Common myeloid progenitor, CD34-positive (primary cell): ENCODE measurements at regions not wholly inside any gene's neighbourhood (a gene's known extent, or its start where the extent isn't known, plus 50 kb on each side); places are given as distances from the start of the nearest gene placed in this dataset.

Source experiments
- CTCF ChIA-PET: fragments of 350-600 bp; sonication (Branson Sonifier 250); formaldehyde crosslinking; loops from one replicate; lab custom pipeline; 2021; ENCODE audit warnings: antibody characterized with exemption; lab: Charles Lee
- POLR2A ChIA-PET: fragments of 350-600 bp; sonication (Branson Sonifier 250); formaldehyde crosslinking; loops from one replicate; lab custom pipeline; 2021; ENCODE audit warnings: antibody characterized with exemption; lab: Charles Lee
- DNase-seq, 3 donors: peaks; one replicate each; pipeline versions ENCODE4 v3.0.0 to v3.0.0-alpha.2; 2013
- H3K27ac ChIP-seq, 2 experiments: 1 replicate in 1 of 2; 2 replicates in 1 of 2; pipeline ENCODE4 v1.7.0; 2013; ENCODE audit warnings: inconsistent platforms in 2 of 2, low read length in 2 of 2, mild to moderate bottlenecking in 2 of 2, low read depth in 1 of 2, moderate library complexity in 1 of 2; ENCODE audit not compliant: severe bottlenecking in 2 of 2, insufficient read depth in 1 of 2, poor library complexity in 1 of 2
- H3K27me3 ChIP-seq, 5 experiments: replicated peaks in 2 of 5; 1 replicate in 3 of 5; 2 replicates in 2 of 5; pipeline versions ENCODE4 v1.6.1 to v1.7.0; 2013; ENCODE audit warnings: low read length in 4 of 5, mild to moderate bottlenecking in 2 of 5, moderate library complexity in 2 of 5, inconsistent platforms in 1 of 5; ENCODE audit not compliant: insufficient read depth in 5 of 5, control insufficient read depth in 4 of 5
- H3K36me3 ChIP-seq, 4 experiments: 1 replicate in 2 of 4; 2 replicates in 2 of 4; pipeline versions ENCODE4 v1.6.1 to v1.7.0; 2013; ENCODE audit warnings: low read length in 3 of 4, control low read depth in 1 of 4, mild to moderate bottlenecking in 1 of 4; ENCODE audit not compliant: control insufficient read depth in 4 of 4, insufficient read depth in 4 of 4
- H3K4me1 ChIP-seq, 4 experiments: 1 replicate in 3 of 4; 2 replicates in 1 of 4; pipeline versions ENCODE4 v1.6.1 to v1.7.1; 2013; ENCODE audit warnings: low read length in 3 of 4, mild to moderate bottlenecking in 3 of 4, control low read depth in 1 of 4, inconsistent platforms in 1 of 4, moderate library complexity in 1 of 4; ENCODE audit not compliant: control insufficient read depth in 4 of 4, insufficient read depth in 4 of 4; ENCODE audit errors: control extremely low read depth in 1 of 4
- H3K4me3 ChIP-seq, 7 experiments: 1 replicate in 4 of 7; 2 replicates in 3 of 7; pipeline versions ENCODE4 v1.5.1 to v1.7.0; 2013; ENCODE audit warnings: mild to moderate bottlenecking in 7 of 7, low read length in 6 of 7, moderate library complexity in 6 of 7, inconsistent platforms in 2 of 7, low read depth in 2 of 7, control low read depth in 1 of 7; ENCODE audit not compliant: insufficient read depth in 4 of 7, control insufficient read depth in 1 of 7; ENCODE audit errors: extremely low read depth in 1 of 7
- H3K9me3 ChIP-seq, 5 experiments: 1 replicate in 4 of 5; 2 replicates in 1 of 5; pipeline versions ENCODE4 v1.6.1 to v1.7.1; 2013; ENCODE audit warnings: low read length in 4 of 5, mild to moderate bottlenecking in 2 of 5, inconsistent platforms in 1 of 5, low read depth in 1 of 5, moderate library complexity in 1 of 5; ENCODE audit not compliant: control insufficient read depth in 4 of 5, insufficient read depth in 2 of 5; ENCODE audit errors: control extremely low read depth in 1 of 5
- WGBS: methylation state at CpG from one replicate; pipeline ENCODE4 v1.1.5; 2013; ENCODE audit not compliant: insufficient coverage; 5-methylcytosine and 5-hydroxymethylcytosine counted together

DNA sequence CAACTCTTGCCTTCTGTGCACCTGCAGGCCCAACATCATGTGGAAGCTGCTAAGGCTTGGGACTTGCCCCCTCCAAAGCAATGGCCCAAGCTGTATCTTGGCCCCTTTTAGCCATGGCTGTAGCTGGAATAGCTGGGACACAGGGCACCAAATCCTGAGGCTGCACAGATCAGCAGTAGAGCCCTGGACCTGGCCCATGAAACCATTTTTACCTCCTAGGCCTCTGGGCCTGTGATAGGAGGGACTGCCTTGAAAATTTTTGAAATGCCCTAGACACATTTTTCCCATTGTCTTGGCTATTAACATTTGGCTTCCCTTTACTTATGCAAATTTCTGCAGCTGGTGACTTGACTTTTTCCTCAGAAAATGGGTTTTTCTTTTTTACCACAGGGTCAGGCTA, 68.7 kb downstream of the ING1 start:
- Histone ChIP-seq H3K27me3 (peaks cover 2 to 9% (median 4%) of the 10 kb centered on the region in 5 experiments), H3K27ac (no peak overlapping the region), H3K9me3 (peaks cover 1 to 10% (median 6%) of the 10 kb centered on the region in 5 experiments), H3K4me3 (no peak overlapping the region), H3K4me1 (no peaks in the 10 kb centered on the region), H3K36me3 (no peaks in the 10 kb centered on the region)
- POLR2A ChIA-PET: no interaction called here
- DNase-seq: no peak
- CTCF ChIA-PET: no interaction called here

DNA sequence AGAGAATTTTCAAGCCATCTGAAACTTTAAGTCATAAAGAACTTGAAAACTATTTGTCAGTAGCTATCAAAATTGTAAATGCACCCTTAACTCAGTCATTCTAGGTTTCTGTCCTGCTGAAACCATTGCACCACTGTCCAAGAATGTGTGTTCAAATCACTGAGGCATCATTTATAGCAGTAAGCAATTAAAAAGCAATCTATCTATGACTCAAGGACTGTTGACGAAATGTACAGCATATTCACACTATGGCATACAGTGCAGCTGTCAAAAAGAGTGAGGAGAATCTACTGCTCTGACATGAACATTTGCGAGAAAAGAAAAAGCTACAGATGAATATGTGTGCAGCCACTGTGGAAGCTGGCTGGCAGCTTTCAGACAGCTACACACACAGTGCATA, 71.2 kb downstream of the ING1 start:
- CTCF ChIA-PET: no interaction called here
- DNase-seq: no peak
- no peak overlapping the region for H3K27ac ChIP-seq
- POLR2A ChIA-PET: no interaction called here
- 90% methylated on average over 2 of the region's 2 CpGs for WGBS
- no peak overlapping the region for H3K4me3 ChIP-seq
- H3K27me3 ChIP-seq: peaks cover 2 to 9% (median 4%) of the 10 kb centered on the region in 5 experiments
- H3K4me1 ChIP-seq: no peaks in the 10 kb centered on the region
- peaks cover 1 to 10% (median 6%) of the 10 kb centered on the region in 5 experiments for H3K9me3 ChIP-seq
- no peaks in the 10 kb centered on the region for H3K36me3 ChIP-seq

DNA sequence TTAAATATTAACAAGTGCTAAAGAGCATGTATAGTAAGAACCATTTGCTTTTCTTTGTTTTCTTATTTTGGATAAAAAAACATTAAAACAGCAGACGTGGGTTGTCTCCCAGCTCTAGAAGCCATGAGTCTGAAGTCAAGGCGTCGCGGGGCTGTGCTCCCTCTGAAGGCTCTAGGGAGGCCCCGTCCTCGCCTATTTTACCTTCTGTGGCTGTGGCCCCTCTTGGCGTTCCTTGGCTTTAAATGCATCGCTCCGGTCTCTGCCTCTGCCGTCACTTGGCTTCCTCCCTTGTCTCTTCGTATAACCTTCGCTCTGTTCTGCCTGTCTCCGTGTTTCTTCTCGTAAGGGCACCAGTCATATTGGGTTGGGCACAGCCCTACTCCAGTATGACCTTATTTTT, 75.3 kb downstream of the ING1 start:
- POLR2A ChIA-PET: no interaction called here
- WGBS: 95% methylated on average over 14 of the region's 14 CpGs
- CTCF ChIA-PET: no interaction called here
- Histone ChIP-seq H3K4me1 (no peaks in the 10 kb centered on the region), H3K36me3 (no peaks in the 10 kb centered on the region), H3K9me3 (peaks cover 6 to 36% (median 24%) of the 10 kb centered on the region in 5 experiments), H3K27me3 (peaks cover 2 to 9% (median 4%) of the 10 kb centered on the region in 5 experiments), H3K4me3 (no peak overlapping the region), H3K27ac (no peak overlapping the region)
- no peak for DNase-seq

DNA sequence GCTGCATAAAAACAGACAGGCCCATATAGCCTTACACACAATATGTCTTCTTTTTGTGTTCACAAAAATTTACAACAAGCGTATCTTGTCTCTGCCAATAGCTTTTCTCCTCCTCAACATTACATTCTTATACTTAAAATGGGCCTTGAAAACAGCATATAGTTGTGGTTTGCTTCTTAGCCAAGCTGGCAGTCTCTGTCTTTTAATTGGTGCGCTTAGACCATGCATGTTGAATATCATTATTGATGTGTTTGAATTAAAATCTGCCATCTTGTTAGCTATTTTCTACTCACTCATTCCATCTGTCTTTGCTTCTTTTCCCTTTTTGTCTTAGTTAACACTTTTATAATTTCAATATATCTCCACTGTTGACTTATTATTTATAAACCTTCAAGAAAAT, 76.4 kb downstream of the ING1 start:
- CTCF ChIA-PET: no interaction called here
- DNase-seq: no peak
- H3K4me1 ChIP-seq: no peaks in the 10 kb centered on the region
- no peak overlapping the region for H3K27ac ChIP-seq
- no peaks in the 10 kb centered on the region for H3K36me3 ChIP-seq
- peaks cover 2 to 11% (median 4%) of the 10 kb centered on the region in 5 experiments for H3K27me3 ChIP-seq
- H3K4me3 ChIP-seq: no peak overlapping the region
- H3K9me3 ChIP-seq: peaks cover 6 to 42% (median 28%) of the 10 kb centered on the region in 5 experiments
- POLR2A ChIA-PET: interaction anchor here (0.7 kb wide), 1 partner anchor 165 kb away, joined by 8 read pairs; no protein-coding TSS in a partner anchor
- WGBS: 100% methylated on average over 1 of the region's 2 CpGs

DNA sequence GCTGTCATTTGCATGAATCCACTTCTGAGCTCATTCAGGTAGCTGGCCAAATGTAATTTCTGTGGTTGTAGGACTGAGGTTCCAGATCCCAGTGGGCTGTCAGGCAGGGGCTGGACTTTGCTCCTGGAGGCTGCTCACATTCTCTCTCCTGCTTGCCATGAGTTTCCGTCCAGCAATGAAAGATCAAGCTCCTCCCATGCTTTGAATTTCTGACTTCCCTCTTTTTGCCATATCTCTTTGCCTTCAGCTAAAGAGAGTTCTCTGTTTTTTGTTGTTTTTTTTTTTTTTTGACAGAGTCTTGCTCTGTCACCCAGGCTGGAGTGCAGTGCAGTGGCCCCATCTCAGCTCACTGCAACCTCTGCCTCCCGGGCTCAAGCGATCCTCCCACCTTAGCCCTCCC, 76.9 kb downstream of the ING1 start:
- Histone ChIP-seq H3K4me1 (no peaks in the 10 kb centered on the region), H3K27me3 (peaks cover 2 to 11% (median 4%) of the 10 kb centered on the region in 5 experiments), H3K4me3 (no peak overlapping the region), H3K36me3 (no peaks in the 10 kb centered on the region), H3K27ac (no peak overlapping the region), H3K9me3 (peaks cover 6 to 42% (median 28%) of the 10 kb centered on the region in 5 experiments)
- 100% methylated on average over 3 of the region's 3 CpGs for WGBS
- DNase-seq: no peak
- POLR2A ChIA-PET: interaction anchor here (0.7 kb wide), 1 partner anchor 164 kb away, joined by 8 read pairs; no protein-coding TSS in a partner anchor
- CTCF ChIA-PET: no interaction called here

DNA sequence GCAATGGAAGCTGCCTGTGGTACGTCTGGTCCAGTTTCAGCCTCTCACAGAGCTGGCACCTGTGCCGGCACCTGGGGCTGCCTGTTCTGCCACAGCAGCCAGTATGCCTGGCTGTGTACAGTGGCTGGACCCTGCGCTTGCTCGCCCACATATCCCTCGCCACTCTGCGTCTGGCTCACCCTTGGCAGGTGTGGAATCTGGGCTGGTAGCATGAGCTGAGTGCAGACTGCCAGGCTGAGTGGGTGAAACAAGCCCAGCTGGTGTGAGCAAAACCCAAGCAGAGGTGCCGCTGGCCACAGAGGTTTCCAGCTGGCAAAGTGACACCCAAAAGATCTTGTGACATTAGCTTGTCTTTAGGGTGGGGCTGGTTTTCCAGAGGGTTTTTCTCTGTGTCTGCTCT, 80.7 kb downstream of the ING1 start:
- no peak overlapping the region for H3K27ac ChIP-seq
- H3K4me3 ChIP-seq: no peak overlapping the region
- peaks cover 6 to 44% (median 28%) of the 10 kb centered on the region in 5 experiments for H3K9me3 ChIP-seq
- no peak for DNase-seq
- H3K27me3 ChIP-seq: peaks cover 5 to 25% (median 13%) of the 10 kb centered on the region in 5 experiments
- H3K36me3 ChIP-seq: no peaks in the 10 kb centered on the region
- peaks cover 0 to 4% (median 2%) of the 10 kb centered on the region in 4 experiments for H3K4me1 ChIP-seq
- POLR2A ChIA-PET: no interaction called here
- CTCF ChIA-PET: no interaction called here
- 96% methylated on average over 7 of the region's 7 CpGs for WGBS

DNA sequence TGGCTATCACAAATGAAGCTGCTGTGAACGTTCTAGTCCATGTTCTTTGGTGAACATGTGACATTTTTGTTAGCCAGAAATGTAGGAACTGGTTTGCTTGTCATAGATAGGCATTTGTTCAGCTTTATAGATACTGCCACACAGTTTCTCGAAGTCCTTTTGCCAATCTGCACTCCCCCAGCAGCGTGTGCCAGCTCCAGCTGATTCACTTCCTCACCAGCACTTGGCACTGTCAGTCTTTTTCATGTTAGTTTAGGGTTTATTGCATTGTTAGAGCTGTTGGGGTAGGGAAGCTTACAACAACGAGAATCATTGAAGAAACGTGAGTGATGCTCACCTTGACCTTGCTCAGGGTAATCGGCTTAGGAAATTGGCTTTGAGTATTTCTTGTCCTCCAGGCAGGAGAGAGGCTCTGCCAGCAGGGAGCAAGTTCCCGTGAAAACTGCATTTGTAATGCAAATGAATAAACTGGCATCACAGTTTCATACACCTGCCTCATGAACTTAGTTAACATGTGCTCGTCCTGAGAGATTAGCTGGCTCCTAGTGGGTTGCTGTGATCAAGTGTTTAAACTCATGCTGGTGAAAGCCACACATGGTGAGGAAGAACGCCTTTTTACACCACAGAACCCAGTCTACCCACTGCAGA, 83.9 kb downstream of the ING1 start:
- WGBS: 81% methylated on average over 6 of the region's 9 CpGs
- H3K36me3 ChIP-seq: no peaks in the 10 kb centered on the region
- H3K27me3 ChIP-seq: peaks cover 12 to 51% (median 28%) of the 10 kb centered on the region in 5 experiments
- peaks cover 0 to 9% (median 8%) of the 10 kb centered on the region in 4 experiments for H3K4me1 ChIP-seq
- CTCF ChIA-PET: no interaction called here
- no peak overlapping the region for H3K27ac ChIP-seq
- POLR2A ChIA-PET: no interaction called here
- H3K4me3 ChIP-seq: no peak overlapping the region
- DNase-seq: no peak
- H3K9me3 ChIP-seq: peaks cover 3 to 25% (median 17%) of the 10 kb centered on the region in 5 experiments
